Tongue (tissue), 1 donor: ENCODE measurements at regions not wholly inside any gene's neighbourhood (a gene's known extent, or its start where the extent isn't known, plus 50 kb on each side); places are given as distances from the start of the nearest gene placed in this dataset.

Experiments
- DNase-seq: peaks from one replicate; pipeline ENCODE4 v3.0.0-alpha.2; 2015

- no peak for DNase-seq
These were observed 258.9 kb upstream of the PROX1 start for GRCh38 chr1:213728593-213729536.

- no peak for DNase-seq
These were observed 254.1 kb upstream of the PROX1 start for GRCh38 chr1:213733705-213734104.

DNA sequence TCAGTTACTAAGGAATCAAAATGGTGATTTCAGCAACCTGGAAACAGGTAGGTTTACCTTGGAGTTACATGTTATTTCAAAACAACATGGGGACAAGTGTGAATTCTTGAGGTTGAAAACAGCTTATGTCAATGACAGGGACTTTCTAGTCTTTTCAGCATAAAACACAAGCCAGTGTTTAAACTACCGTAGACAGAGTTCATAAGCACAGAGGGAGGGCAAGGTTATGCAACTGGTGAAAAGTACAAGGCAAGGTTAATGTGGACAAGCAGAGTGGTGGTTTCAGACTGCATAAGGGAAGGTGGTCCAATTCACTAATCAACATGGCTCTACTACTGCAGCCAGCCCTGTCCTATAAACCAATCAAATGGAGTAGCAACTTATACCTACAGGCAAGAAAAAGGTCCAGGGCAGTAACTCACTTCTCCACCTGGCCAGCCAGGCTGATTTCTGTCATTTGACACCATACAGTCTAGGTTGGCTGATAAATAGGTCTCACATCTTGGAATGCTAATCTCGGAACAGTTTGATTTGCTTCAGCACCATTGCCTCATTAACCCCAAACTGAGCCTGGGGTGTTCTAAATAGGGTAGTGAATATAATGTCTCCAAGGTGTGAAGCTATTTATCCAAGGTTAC is 250.3 kb upstream of the PROX1 start:
- DNase-seq, result no peak

DNA sequence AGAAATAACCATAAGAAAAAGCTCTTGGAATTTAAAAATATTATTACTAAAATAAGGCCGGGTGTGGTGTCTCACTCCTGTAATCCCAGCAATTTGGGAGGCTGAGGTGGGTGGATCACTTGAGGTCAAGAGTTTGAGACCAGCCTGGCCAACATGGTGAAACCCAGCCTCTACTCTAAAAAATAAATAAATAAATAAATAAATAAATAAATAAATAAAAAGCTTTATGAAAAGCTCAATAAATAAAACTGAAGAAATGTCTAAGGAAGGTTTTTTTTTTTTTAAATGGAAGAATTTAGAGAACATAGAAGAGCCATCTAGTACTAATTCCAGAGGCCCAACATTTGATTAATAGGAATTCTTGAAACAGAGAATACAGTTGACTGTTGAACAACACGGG is 249.1 kb upstream of the PROX1 start:
- no peak for DNase-seq

DNA sequence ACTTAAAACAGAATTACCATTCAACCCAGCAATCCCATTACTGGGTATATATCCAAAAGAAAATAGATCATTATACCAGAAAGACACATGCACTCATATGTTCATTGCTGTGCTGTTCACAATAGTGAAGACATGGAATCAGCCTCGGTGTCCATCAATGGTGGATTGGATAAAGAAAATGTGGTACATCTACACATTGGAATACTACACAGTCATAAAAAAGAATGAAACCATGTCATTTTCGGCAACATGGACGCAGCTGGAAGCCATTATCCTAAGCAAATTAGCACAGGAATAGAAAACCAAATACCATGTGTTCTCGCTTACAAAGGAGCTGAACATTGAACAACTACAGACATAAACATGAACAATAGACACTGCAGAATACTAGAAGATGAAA is 244.8 kb upstream of the PROX1 start:
- no peak for DNase-seq

DNA sequence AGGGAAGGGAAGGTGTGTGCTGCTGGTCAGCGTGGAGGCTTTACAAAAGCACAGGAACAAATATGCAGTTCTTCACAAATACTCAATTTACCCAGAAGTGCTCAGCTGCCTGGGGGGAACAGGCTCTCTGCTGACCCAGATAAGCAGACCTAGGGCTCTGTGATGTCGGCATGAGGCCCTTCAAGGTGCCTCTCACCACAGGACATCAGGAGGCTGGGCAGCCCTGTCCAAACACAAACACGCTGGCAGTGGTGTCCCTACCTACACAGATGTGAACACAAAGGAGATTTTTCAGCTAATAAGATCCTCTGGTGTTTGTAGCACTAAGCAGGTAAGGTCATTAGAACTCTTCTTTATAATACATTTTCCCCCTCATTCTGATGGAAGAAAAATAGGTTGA is 243.0 kb upstream of the PROX1 start:
- DNase-seq, result no peak

DNA sequence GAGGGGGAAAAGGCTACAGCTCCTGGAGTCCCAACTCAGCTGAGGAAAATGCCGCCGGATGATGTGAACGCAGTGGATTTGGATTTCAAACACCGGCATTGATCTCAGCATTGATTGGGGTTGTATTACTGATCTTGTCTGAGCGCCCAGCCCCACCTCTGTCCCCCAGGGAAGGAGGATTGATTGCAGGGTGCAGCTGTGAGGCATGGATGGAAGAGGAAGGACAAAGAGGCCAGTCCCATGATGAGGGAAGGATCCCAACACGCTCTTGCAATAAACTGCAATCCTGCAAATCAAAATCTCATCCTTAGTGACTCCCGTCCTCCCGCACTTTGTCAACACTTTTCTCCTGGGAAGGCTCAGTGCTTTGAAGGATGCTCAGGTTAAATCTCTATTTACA is 242.3 kb upstream of the PROX1 start:
- no peak for DNase-seq

GRCh38 chr1:213749558-213749957 is 238.2 kb upstream of the PROX1 start:
- no peak for DNase-seq

DNA sequence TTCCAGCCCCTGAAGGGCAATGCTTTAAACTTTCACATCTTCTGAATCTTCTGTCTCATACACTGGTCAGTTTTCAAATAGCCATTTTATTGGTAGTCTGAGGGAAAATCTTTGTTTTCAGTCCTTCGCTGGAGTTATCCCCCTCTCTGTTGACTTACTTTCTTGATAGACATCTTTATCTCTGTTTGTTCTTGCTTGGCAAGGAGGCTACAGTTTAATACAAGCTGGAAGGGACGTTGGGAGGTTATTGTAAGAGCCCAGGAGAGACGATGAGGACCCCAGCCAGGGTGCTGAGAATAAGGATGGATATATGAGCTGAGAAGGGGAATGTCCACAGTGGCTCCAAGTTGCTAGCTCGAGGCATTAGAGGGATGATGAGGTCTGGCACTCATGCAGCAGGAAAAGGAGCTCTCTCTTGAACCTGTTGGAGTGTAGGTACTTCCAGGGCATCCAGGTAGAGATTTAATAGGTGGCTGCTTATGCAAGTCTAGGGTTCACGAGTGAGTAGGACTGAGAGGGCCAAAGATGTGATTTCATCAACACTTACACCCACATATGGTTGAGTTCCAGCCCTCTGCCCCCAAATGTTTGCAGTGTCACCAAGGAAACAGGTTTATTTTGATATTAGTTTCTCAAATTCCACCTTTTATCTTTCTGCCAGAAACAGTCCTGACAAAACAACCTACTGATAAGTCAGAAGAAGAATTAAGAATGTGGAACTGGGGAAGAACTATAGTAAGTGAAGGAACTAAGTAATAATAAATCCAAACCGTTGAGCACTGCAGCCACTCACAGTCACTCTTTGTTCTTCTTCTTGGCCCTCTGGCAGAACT is 237.3 kb upstream of the PROX1 start:
- no peak for DNase-seq

DNA sequence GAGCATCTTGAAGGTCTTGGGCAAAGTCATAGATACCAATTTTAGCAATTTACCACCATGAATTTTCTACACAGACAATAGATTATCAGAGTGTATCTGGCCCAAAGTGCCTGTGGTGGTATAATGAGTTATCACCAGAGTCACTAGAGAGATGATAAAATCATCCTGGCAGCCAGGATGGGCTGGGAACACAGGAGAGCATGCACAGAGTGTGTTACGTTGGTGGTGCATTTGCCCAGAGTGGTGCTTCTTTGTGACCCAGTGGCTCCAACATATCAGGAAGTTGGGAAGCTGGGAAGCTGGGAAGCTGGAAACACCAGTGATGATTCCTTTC is 236.7 kb upstream of the PROX1 start:
- DNase-seq, result no peak

GRCh38 chr1:213759359-213760181 is 228.2 kb upstream of the PROX1 start:
- DNase-seq, result peak; percentile 34

DNA sequence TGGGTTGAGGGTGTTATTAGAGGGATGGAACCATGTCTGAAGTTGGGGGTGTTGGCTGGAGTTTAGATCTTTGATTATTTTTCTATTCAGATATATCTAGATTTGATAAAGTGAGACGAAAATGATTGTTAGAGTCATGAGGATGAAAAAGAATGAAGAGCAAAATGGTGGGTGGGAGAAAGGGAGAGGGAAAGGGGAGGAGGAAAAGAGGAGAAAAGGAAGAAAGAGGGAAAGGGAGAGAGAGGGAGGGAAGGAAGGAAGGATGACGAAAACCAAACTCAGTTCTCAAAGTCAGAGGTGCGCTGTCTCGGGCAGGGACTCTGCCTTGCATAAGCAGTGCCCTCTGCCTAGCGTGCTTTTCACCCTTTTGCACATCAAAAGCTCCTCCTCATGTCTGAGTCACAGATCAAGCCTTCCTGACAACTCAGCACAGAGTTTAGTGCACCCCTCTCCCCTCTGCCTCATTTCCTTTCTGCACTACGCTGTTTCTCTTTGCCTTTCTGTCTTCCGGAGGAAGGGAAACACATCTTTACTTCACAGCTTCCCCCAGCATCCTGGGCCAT is 225.8 kb upstream of the PROX1 start:
- no peak for DNase-seq

- DNase-seq, result no peak
These were observed 220.1 kb upstream of the PROX1 start for GRCh38 chr1:213767683-213768082.

DNA sequence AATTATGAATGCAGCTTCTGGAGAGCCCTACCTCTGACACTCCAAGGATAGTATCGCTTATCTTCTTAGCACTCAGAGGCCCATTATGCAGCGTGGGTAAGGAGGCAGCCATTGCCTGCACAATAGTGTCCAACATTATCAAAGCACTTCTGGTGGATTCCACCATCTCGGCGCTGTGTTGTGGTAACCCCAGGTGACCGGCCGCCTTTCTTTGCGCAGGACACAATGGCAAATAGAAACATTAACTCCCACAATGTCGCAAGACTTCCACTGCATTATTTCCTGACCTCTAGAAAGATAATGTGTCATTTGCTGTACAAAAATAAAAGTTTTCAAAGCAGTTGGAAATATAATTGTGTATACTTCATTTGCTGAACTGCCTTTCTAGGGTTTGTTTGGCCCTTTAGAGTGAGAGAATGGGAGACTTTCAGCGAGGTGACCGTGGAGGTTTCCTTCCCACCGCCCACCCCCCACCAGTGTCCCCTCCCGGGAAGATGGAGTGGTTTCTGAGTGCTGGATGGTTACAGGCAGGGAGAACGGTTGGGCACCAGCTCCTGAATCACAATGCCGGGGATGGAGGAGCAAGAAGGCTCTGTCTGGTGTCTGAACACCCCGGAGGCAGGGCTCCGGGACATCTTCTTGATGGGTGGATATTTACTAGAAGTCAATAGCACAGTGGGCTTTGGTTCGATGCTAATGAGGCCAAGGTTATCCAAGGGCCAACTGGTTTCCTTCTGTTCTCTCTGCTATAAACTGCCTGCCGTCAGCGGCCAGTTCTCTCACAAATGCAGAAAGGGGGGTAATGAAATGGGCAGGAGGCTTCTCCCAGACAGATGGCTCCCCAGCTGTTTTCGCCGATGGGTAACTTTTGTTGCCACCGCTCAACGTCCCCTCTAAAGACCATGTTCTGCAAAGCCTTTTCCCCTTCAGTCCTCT is 215.4 kb upstream of the PROX1 start:
- peak; percentile 53 for DNase-seq

- DNase-seq, result no peak
These were observed 213.8 kb upstream of the PROX1 start for GRCh38 chr1:213773975-213774374.

GRCh38 chr1:213776969-213777368 is 210.8 kb upstream of the PROX1 start:
- no peak for DNase-seq

DNA sequence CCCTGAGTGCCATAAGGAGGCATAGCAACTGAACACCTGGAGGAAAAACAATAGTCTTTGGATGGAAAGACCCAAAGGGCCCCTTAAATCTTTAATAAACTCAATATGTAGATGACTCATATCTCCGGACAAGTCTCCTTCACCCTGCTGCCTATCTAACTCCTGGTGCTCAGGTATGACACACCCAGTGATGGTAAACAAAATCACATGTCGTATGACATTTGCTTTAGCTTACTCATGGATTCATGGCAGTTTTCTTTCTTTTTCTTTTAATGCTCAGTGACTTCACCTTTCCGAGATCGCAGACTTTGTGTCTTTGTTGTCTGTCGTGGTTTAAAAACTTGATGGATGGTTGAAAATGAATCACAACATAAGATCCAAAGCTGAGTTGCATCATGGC is 208.5 kb upstream of the PROX1 start:
- DNase-seq, result no peak

DNA sequence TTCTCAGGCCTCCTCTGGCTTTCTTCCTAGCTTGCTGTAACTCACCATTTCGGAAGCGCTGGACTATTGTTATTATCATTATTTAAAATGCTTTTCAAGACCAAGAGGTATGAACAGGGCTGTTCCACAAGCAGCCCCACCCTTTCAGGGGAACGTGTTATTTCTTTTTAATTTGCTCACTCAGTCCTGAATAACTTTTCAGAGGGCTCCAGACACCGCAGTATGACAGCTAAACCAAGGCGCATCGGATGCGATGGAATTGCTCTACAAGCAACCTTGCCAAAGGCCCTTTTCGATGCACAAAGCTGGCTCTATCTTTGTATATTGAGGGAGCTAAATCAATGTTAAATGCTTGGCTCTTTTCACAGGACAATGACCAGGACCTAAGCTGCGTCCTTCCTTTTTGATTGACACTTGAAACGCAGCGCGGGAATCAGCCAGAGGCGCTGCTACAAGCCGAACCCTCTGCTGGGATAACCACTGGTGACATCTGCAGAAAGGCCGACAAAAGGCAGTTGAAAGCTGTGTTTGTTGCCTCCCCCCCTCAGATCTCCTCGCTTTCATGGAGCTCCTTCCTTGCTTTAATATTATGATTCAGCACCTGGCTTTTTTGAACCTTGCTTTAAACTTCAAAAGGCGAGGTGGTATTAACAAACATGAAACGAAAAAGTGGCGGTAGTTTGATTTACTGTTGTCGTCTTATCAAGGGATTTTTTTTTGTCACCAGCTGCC is 204.7 kb upstream of the PROX1 start:
- no peak for DNase-seq

GRCh38 chr1:213783893-213784292 is 203.9 kb upstream of the PROX1 start:
- DNase-seq, result no peak

- DNase-seq, result no peak
These were observed 201.1 kb upstream of the PROX1 start for GRCh38 chr1:213786683-213787082.
